ENCODE measurements at regions not wholly inside any gene's neighbourhood (a gene's known extent, or its start where the extent isn't known, plus 50 kb on each side); places are given as distances from the start of the nearest gene placed in this dataset.
"Not testable (repeated sequence)": the region's sequence is repeated elsewhere in the genome, so short reads cannot be mapped to it uniquely, and the experiment has no call there.

- TF ChIP-seq ZBTB21 (CRISPR knock-in tag; IDR thresholded peaks at IDR 0.05; ENCODE audit: borderline replicate concordance); CTCF (IDR thresholded peaks at IDR 0.05); USF2 (CRISPR knock-in tag; IDR thresholded peaks at IDR 0.05); AFF4 (CRISPR knock-in tag; IDR thresholded peaks at IDR 0.05; ENCODE audit: borderline replicate concordance); ATF6 (CRISPR knock-in tag; IDR thresholded peaks at IDR 0.05): not testable (repeated sequence)
Measured at GRCh38 chr20:47842004-47842403, 56.7 kb upstream of the SULF2 start.
